H7 (cell line): ENCODE measurements at regions not wholly inside any gene's neighbourhood (a gene's known extent, or its start where the extent isn't known, plus 50 kb on each side); places are given as distances from the start of the nearest gene placed in this dataset.

ENCODE experiments used
- DNase-seq: peaks from one replicate; pipeline ENCODE4 v3.0.0; 2012
- H3K27me3 ChIP-seq: 2 replicates; pipeline ENCODE4 v1.6.0; 2011; ENCODE audit warnings: mild to moderate bottlenecking, low read length; ENCODE audit not compliant: control insufficient read depth, insufficient read depth
- H3K36me3 ChIP-seq: replicated peaks from 2 replicates; pipeline ENCODE4 v1.5.1; 2011; ENCODE audit warnings: low read length; ENCODE audit not compliant: control insufficient read depth, insufficient read depth
- H3K4me3 ChIP-seq: 2 replicates; pipeline ENCODE4 v1.5.1; 2011; ENCODE audit warnings: low read depth, mild to moderate bottlenecking, control low read depth, low read length, moderate library complexity; ENCODE audit not compliant: insufficient read depth

DNA sequence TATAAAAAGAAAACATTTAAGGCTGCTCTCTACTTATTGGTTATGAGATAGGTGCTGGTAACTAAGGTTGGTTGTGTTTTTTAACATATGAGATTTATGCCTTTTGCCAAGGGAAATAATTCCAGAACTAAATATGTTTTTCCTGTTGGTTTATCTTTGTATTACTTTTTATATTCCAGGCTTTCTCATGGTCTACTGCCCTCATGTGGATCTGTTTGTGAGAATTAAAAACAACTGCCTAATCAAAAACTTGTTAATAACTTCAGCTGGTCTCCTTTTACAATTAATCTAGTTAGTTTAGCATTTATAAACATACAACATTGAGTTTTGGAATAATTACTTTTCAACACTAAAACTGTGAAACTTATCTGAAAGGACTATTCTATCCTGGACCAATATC lies 1208.3 kb downstream of the ADGRL3 start:
- no peak for DNase-seq
- H3K4me3 ChIP-seq: no peak overlapping the region
- no peaks in the 10 kb centered on the region for H3K27me3 ChIP-seq
- H3K36me3 ChIP-seq: no peaks in the 10 kb centered on the region

DNA sequence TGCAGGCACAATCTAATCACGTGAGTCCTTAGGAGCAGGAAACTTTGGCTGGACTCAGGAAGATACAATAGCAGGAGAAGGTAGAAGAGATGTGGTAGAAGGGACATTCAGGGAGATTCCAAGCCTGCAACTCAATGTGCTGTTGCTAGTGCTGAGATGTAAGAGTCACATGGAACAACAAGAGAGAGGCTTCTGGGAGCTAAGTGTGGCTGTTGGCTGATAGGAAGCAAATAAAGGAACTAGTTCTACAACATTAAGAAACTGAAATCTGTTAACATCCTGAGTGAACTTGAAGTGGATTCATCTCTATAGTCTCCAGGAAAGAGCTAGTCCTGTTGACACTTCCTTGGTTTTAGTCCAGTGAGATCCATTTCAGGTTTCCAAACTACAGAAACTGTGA lies 1207.4 kb downstream of the ADGRL3 start:
- Histone ChIP-seq H3K4me3 (no peak overlapping the region), H3K27me3 (no peaks in the 10 kb centered on the region), H3K36me3 (no peaks in the 10 kb centered on the region)
- no peak for DNase-seq

DNA sequence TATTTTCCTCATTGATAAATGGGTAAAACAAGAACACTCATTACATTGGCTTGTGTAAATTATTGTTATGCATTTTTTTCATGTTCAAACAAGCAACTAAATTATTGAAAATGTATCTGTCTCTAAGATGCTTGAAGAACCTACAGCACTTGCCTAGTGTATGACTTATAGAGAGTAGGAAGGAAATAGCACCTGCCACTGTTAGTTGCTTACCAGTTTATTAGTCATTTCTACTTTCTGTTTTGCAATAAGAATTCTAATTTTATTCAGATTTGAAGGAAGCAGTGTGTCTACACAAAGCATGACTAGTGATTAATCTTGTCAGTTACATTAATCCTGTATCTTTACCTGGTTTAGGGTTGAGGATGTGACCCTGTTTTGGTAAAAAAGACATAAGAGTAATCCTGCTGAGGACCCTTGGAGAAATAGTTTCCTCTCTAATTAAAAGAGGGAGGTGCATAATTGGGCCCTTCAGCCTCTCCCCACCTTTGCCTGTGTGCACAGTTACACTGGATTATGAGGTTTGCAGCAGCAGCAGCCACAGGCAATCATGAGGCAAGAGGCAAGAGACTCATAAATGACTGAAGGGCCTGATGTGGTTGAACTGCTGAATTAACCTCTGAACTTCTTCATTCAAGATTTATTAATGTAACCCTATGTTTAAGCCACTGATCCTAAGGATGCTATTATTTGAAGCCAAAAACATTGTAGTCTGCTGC lies 1202.1 kb downstream of the ADGRL3 start:
- H3K36me3 ChIP-seq: no peaks in the 10 kb centered on the region

DNA sequence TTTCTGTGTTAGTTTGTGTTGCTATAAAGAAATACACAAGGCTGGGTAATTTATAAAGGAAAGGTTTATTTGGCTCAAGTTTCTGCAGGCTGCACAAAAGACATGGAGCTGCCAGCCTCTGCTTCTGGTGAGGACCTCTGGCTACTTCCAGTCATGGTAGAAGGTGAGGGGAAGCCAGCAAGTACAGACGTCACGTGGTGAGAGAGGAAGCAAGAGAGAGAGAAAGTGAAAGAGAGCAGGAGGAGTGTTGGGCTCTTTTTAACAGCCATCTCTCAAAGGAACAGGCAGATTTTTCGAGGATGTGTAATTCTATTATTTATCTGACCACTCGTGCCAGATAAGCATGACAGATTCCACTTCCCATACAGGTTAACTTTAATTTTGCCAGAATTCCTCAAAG lies 1199.1 kb downstream of the ADGRL3 start:
- Histone ChIP-seq H3K36me3 (no peaks in the 10 kb centered on the region), H3K27me3 (no peaks in the 10 kb centered on the region), H3K4me3 (no peak overlapping the region)
- no peak for DNase-seq

More for the DNA sequence above, 1202.1 kb downstream of the ADGRL3 start:
- no peak for DNase-seq
- Histone ChIP-seq H3K4me3 (no peak overlapping the region), H3K27me3 (no peaks in the 10 kb centered on the region)

DNA sequence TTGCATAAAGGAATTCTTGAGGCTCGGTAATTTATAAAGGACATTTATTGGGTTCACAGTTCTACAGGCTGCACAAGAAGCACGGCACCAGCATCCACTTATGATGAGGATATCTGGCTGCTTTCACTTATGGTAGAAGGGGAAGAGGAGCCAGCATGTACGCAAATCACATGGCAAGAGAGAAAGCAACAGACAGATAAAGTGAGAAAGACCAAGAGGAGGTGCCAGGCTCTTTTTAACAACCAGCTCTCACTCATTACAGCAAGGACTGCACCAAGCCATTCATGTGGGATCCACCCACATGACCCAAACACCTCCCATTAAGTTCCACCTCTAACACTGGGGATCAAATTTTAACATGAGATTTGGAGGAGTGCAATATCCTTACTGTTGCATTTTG lies 1198.2 kb downstream of the ADGRL3 start:
- H3K4me3 ChIP-seq: no peak overlapping the region
- H3K27me3 ChIP-seq: no peaks in the 10 kb centered on the region
- H3K36me3 ChIP-seq: no peaks in the 10 kb centered on the region
- DNase-seq: no peak

DNA sequence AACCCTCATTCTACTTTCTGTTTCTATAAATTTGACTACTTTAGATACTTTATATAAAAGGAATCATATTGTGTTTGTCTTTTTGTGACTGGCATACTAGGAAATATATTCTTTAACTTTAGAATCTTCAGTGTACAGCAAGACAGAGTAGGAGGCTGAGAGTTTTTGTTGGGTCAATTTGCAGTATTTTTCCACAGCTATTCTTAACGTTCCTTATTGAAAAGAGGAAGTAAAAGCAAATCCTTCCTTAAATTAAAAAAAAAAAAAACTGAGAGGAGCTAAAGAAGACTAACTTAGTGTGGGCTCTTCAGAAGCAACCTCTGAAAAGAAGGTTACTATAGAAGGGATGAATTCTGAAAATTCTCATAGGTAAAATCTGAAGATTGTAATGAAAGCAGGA lies 1194.6 kb downstream of the ADGRL3 start:
- Histone ChIP-seq H3K36me3 (no peaks in the 10 kb centered on the region), H3K4me3 (no peak overlapping the region), H3K27me3 (no peaks in the 10 kb centered on the region)
- no peak for DNase-seq

DNA sequence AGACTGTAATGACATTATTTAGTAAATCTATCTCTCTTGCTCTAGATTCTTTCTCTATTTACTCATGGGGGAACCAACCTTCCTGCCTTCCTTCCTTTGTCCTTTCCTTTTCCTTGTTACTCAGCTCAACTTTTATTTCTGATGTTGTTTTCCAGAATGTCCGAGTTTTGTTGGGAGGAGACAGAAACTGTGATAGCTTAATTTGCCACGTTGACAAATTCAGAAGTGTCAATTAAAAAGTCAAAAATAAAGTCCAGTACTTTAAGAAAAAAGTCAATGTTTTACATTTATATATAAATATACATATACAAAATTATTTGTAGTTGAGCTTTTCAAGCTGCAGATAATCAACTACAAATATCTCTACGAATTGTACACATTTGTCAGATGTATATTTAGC lies 1187.7 kb downstream of the ADGRL3 start:
- no peak for DNase-seq
- Histone ChIP-seq H3K4me3 (no peak overlapping the region), H3K36me3 (no peaks in the 10 kb centered on the region), H3K27me3 (no peaks in the 10 kb centered on the region)

DNA sequence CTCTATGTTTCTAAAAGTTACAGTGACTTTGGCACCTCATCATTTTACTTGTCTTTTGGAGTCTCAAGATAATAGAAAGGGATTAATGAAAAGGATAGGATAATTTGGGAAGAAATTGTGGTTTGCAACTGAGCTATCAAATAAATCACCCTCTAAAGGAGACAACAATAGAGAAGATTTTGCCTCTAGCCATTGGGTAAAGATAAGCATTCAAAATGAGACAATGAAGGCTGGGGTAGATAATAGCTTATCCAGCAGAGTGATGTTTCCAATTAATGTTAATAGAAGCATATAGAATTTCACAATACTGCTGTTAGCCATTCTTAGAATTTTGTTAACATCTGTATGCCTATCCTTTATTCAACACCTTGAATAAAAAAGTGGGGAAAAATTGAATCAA lies 1177.6 kb downstream of the ADGRL3 start:
- no peak for DNase-seq
- Histone ChIP-seq H3K36me3 (no peaks in the 10 kb centered on the region), H3K27me3 (no peaks in the 10 kb centered on the region), H3K4me3 (no peak overlapping the region)

DNA sequence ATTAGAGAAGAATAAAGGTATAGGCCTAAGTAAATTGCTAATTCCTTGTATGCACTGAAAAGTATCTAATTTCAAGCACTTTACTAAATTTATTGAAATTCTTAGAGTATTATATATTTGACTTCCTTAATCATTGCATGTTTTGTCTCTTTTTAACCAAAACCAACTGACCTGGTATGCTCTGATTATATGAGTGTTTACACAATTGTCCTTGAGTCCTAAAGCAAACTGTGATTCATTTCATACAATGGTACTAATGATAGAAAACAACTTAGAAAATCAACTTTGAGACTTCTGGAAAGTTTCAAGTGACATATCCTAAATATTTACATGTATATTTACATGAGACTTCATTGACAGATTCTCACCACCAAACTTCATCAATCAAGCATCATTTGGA lies 1177.1 kb downstream of the ADGRL3 start:
- H3K4me3 ChIP-seq: no peak overlapping the region
- DNase-seq: no peak
- H3K36me3 ChIP-seq: no peaks in the 10 kb centered on the region
- H3K27me3 ChIP-seq: no peaks in the 10 kb centered on the region

DNA sequence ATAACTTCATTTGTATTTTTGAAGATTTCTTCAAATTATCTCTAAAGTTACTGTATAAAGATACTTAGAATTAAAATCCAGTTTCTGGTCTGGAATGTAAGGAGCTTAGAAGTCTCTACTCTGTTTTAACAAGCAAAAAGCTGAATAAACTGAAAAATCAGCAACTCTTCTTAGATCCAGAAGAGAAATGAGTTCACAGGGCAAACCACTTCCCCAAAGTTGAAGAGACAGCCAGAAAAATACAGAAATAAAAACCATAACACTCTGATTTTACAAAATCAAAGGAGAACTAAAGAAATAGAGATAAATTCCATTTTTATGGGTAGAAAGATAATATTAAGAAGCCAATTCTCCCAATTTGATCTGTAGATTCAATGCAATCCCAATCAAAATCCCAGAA lies 1166.8 kb downstream of the ADGRL3 start:
- Histone ChIP-seq H3K27me3 (no peaks in the 10 kb centered on the region), H3K4me3 (no peak overlapping the region), H3K36me3 (no peaks in the 10 kb centered on the region)
- no peak for DNase-seq

DNA sequence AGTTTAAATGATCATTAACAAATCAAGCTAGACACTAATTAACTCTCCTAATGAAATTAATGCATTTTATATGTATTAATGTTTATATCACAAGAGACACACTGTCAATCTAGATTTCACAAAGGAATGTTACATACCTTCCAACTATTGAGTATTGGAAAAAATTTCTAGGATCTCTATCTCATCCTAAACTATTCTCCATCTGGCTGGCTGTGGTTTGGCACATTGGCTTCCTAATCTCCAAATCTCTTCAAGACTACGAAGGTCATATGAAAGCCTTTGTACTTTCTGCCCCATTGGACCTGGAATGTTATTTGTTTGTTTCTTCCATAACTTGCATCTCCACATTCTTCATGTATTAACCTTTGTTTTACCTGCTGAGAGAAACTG lies 1160.0 kb downstream of the ADGRL3 start:
- DNase-seq: no peak
- no peak overlapping the region for H3K4me3 ChIP-seq
- H3K36me3 ChIP-seq: no peaks in the 10 kb centered on the region
- H3K27me3 ChIP-seq: no peaks in the 10 kb centered on the region

DNA sequence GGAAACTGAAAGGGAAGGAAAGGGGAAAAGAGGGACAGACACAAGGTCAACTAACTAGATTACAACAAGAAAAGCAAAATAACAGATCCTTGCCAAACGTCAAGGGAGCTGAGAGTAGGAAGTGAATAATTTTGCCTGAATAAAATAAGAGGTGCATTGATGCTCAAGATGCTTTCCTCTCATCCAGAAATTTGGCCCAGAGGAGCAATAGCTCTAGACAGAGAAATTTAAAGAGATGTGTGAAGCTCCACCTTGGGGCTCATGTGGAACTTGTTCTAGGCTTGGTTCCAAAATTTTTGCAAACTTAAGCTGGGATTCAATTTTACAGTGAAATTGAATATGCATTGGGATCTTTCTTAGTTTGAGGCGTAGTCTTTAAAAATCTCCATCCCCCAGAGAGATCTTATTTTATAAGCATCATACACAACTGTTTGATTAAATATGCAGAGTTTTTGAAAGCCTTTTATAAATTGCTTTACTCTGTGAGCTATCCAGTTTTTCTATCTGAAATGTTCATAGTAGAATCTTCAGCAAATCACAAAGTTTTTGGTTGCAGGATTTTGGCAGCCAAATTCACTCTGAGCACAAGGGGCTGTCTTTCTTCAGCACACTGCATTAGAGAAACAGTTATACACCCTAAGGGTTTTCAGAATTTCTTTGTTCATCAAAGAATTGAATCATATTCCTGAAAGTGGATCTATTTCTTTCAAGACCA lies 1159.5 kb downstream of the ADGRL3 start:
- Histone ChIP-seq H3K27me3 (no peaks in the 10 kb centered on the region), H3K36me3 (no peaks in the 10 kb centered on the region), H3K4me3 (no peak overlapping the region)
- no peak for DNase-seq

DNA sequence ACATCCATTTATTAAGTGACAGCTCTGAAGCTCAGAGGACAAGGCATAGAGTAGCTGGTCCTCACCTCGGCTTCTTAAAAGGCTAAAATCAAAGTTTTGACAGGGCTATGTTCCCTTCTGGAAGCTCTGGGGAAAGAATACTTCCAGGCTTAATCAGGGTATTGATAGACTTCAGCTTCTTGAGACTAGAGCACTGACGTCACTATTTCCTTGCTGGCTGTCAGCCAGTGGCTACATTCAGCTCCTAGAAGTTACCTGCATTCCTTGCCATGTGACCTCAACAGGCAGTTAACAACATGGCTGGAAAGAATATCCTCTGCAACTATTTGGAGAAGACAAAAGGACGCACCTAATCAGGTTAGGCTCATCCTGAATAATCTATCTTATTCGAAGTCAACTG lies 1144.8 kb downstream of the ADGRL3 start:
- H3K36me3 ChIP-seq: no peaks in the 10 kb centered on the region
- H3K4me3 ChIP-seq: no peak overlapping the region
- H3K27me3 ChIP-seq: no peaks in the 10 kb centered on the region
- DNase-seq: no peak

DNA sequence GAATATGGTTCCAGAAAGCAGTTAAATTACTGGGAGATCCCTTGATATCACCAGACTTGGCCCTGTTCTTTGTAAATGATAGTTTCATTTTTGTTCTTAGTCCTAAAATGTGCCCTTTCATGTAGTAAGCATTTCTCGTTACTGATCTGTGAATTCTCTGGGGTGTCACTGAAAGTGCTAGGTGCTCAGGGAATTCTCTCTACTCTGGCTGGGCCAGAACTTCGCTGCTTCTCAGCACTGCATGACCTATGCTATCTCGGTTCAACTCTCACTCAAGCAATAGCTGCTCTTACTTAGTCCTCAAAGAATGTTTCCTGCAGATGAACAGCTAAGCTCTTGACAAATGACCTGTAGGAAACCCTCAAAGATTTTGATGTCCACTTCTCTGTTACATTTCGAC lies 1144.3 kb downstream of the ADGRL3 start:
- Histone ChIP-seq H3K27me3 (no peaks in the 10 kb centered on the region), H3K4me3 (no peak overlapping the region), H3K36me3 (no peaks in the 10 kb centered on the region)
- DNase-seq: no peak

DNA sequence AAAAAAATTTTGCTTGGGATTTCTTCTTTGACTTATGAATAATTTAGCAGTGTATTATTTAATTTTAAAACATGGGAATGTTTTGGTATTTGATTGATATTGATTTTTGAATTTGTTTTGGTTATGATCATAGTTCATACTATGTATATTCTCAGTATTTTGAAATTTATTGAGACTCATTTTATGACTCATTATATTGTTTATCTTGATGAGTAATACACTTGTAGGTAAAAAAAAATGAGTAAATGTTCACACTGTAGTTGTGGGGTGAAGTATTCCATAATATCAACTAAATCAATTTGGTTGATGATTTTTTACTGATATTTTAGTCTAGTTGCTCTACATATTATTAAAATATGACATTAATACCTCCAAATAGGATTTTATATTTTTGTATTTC lies 1142.2 kb downstream of the ADGRL3 start:
- no peak overlapping the region for H3K4me3 ChIP-seq
- DNase-seq: no peak
- H3K27me3 ChIP-seq: no peaks in the 10 kb centered on the region
- H3K36me3 ChIP-seq: no peaks in the 10 kb centered on the region
